ENCODE measurements at regions not wholly inside any gene's neighbourhood (a gene's known extent, or its start where the extent isn't known, plus 50 kb on each side); places are given as distances from the start of the nearest gene placed in this dataset.

- TF ChIP-seq CTCF (IDR thresholded peaks at IDR 0.05) (no peak), POLR2A (IDR thresholded peaks at IDR 0.05) (no peak)
Observed at GRCh38 chr20:41830702-41831101, 212.5 kb upstream of the CHD6 start.

All from uterus (tissue), 2 donors.